K562 (cell line): ENCODE measurements at regions not wholly inside any gene's neighbourhood (a gene's known extent, or its start where the extent isn't known, plus 50 kb on each side); places are given as distances from the start of the nearest gene placed in this dataset.

Experiments
- ATAC-seq: fragments of 200-7000 bp; cut with Tn5 transposase; 3 replicates; pipeline ENCODE4 v1.9.1; 2020; ENCODE audit warnings: moderate library complexity
- BruUV-seq: library from RNA; stranded (reverse); fragments of 400-500 nt; replicated peaks from 2 replicates; lab custom pipeline; 2021; lab: Mats Ljungman, UMichigan
- CTCF ChIA-PET: fragments of 300-600 bp; formaldehyde crosslinking; extraction: SDS; loops from one replicate; lab custom pipeline; 2021; ENCODE audit warnings: low intra/inter-chr PET ratio; lab: Yijun Ruan, JAX
- POLR2A ChIA-PET: fragments of 300-600, 350-650 bp; sonication (Branson Sonifier 250); formaldehyde crosslinking; extraction: SDS; loops from one replicate; lab custom pipeline; 2021; ENCODE audit warnings: antibody characterized with exemption, inconsistent platforms; lab: Yijun Ruan, JAX
- DNase-seq, 4 experiments: peaks; one replicate each; pipeline versions ENCODE4 v3.0.0 to v3.0.0-alpha.2; 2011 to 2018; ENCODE audit warnings: low spot score in 3 of 4, mixed read lengths in 3 of 4; ENCODE audit errors: extremely low read depth in 1 of 4
- FAIRE-seq: peaks from 2 replicates; lab custom pipeline; 2011; peaks lifted over from hg19 to GRCh38; lab: Jason Lieb, UNC
- H2AFZ ChIP-seq: 2 replicates; pipeline ENCODE4 v1.6.0; 2011; ENCODE audit warnings: low read depth, low read length, control low read depth, inconsistent platforms
- H3K27ac ChIP-seq: fragments of 200-600 bp; 3 replicates; pipeline ENCODE4 v1.8.0; 2011; ENCODE audit warnings: low read depth, mild to moderate bottlenecking, control low read depth, inconsistent platforms, low read length, moderate library complexity, mixed read lengths; ENCODE audit errors: extremely low read depth
- H3K27me3 ChIP-seq, 2 experiments: fragments of 300-600 bp in 1 of 2; 2 replicates in 1 of 2; 3 replicates in 1 of 2; pipeline versions ENCODE4 v1.6.0 to v1.8.0; 2011; ENCODE audit warnings: inconsistent platforms in 2 of 2, low read length in 2 of 2, mild to moderate bottlenecking in 1 of 2, mixed read lengths in 1 of 2, moderate library complexity in 1 of 2; ENCODE audit not compliant: control insufficient read depth in 2 of 2, insufficient read depth in 2 of 2
- H3K36me3 ChIP-seq: fragments of 300-600 bp; 3 replicates; pipeline ENCODE4 v1.8.0; 2011; ENCODE audit warnings: mild to moderate bottlenecking, low read length, inconsistent platforms; ENCODE audit not compliant: control insufficient read depth, insufficient read depth
- H3K4me1 ChIP-seq, 2 experiments: fragments of 200-600 bp in 1 of 2; replicated peaks in 1 of 2; 2 replicates in 1 of 2; 3 replicates in 1 of 2; pipeline versions ENCODE4 v1.5.1 to v1.8.0; 2011; ENCODE audit warnings: inconsistent platforms in 2 of 2, low read length in 2 of 2, mild to moderate bottlenecking in 1 of 2, mixed read lengths in 1 of 2, moderate library complexity in 1 of 2; ENCODE audit not compliant: control insufficient read depth in 2 of 2, insufficient read depth in 2 of 2
- H3K4me2 ChIP-seq: 2 replicates; pipeline ENCODE4 v1.6.1; 2011; ENCODE audit warnings: low read length, control low read depth, inconsistent platforms, mixed read lengths; ENCODE audit not compliant: insufficient read depth
- H3K4me3 ChIP-seq: fragments of 200-600 bp; sonication (generic), shearing (Covaris generic); 2 replicates; pipeline ENCODE4 v1.5.1; 2016; ENCODE audit warnings: control low read depth, inconsistent platforms
- H3K79me2 ChIP-seq: fragments of 200-600 bp; 3 replicates; pipeline ENCODE4 v1.8.0; 2011; ENCODE audit warnings: low read length, inconsistent platforms; ENCODE audit not compliant: control insufficient read depth, insufficient read depth
- H3K9ac ChIP-seq, 2 experiments: 2 replicates each; pipeline versions ENCODE4 v1.6.0 to v1.6.1; 2011; ENCODE audit warnings: low read depth in 2 of 2, low read length in 2 of 2, control low read depth in 1 of 2, inconsistent platforms in 1 of 2, mild to moderate bottlenecking in 1 of 2, mixed read lengths in 1 of 2; ENCODE audit not compliant: insufficient read depth in 1 of 2
- H3K9me1 ChIP-seq: one replicate; pipeline ENCODE4 v1.6.0; 2011; ENCODE audit warnings: inconsistent platforms, mild to moderate bottlenecking, low read length, moderate library complexity; ENCODE audit not compliant: control insufficient read depth, insufficient read depth
- H3K9me3 ChIP-seq: replicated peaks from 2 replicates; pipeline ENCODE4 v1.5.1; 2011; ENCODE audit warnings: low read depth, low read length, inconsistent platforms; ENCODE audit not compliant: control insufficient read depth, insufficient read depth
- H4K20me1 ChIP-seq: replicated peaks from 2 replicates; pipeline ENCODE4 v1.6.1; 2011; ENCODE audit warnings: low read length, inconsistent platforms, mixed read lengths; ENCODE audit not compliant: control insufficient read depth, insufficient read depth
- FOXA1 ChIP-seq: fragments of 450-650 bp; IDR thresholded peaks from 2 replicates; pipeline ENCODE4 v1.6.1; 2016; ENCODE audit warnings: mild to moderate bottlenecking, borderline replicate concordance
- FOXJ2 ChIP-seq: fragments of 200-800 bp; sonication (Bioruptor generic); IDR thresholded peaks from 2 replicates; pipeline ENCODE4 v1.6.1; 2016; ENCODE audit warnings: missing genetic modification characterization, missing compliant biosample characterization
- ID3 ChIP-seq, 2 experiments: fragments of 250-450 bp in 1 of 2; fragments of 450-650 bp in 1 of 2; sonication (Bioruptor Pico) in 1 of 2; IDR thresholded peaks; 2 replicates each; pipeline versions ENCODE4 v1.6.1 to v1.8.0; 2016 to 2021; ENCODE audit warnings: mild to moderate bottlenecking in 2 of 2, moderate library complexity in 2 of 2, missing compliant biosample characterization in 1 of 2, missing genetic modification characterization in 1 of 2
- RBM17 ChIP-seq: fragments of 200-400 bp; formaldehyde crosslinking; IDR thresholded peaks from 2 replicates; pipeline ENCODE4 v1.6.1; 2017; ENCODE audit warnings: low read depth, mild to moderate bottlenecking, low read length, borderline replicate concordance
- SMARCA5 ChIP-seq: fragments of 450-650 bp; IDR thresholded peaks from 2 replicates; pipeline ENCODE4 v1.6.1; 2016
- THRB ChIP-seq: fragments of 450-650 bp; formaldehyde crosslinking; conservative IDR thresholded peaks from 2 replicates; pipeline ENCODE4 v1.4.0; 2022; ENCODE audit warnings: mild to moderate bottlenecking, missing genetic modification characterization
- ZNF134 ChIP-seq: fragments of 250-450 bp; sonication (Bioruptor Pico); conservative IDR thresholded peaks from 2 replicates; pipeline ENCODE4 v1.4.0; 2020
- ZNF316 ChIP-seq: fragments of 450-650 bp; IDR thresholded peaks from 2 replicates; pipeline ENCODE4 v1.6.1; 2016
- ZNF780A ChIP-seq: fragments of 250-450 bp; sonication (Bioruptor Pico); IDR thresholded peaks from 2 replicates; pipeline ENCODE4 v1.5.0; 2021; ENCODE audit warnings: mild to moderate bottlenecking
- WGBS: fragments of 100-300 bp; shearing (Covaris generic); methylation state at CpG from one replicate; pipeline ENCODE4 v1.1.6; 2016; ENCODE audit warnings: low coverage, mixed read lengths; ENCODE audit not compliant: insufficient coverage; ENCODE audit errors: missing lambda C conversion rate; 5-methylcytosine and 5-hydroxymethylcytosine counted together
- in situ Hi-C: fragments of 300-500 bp; cut with MboI; formaldehyde crosslinking; loops from 4 replicates; pipeline ENCODE4 v1.15.0; 2018; ENCODE audit warnings: inconsistent platforms, mixed read lengths
- intact Hi-C: fragments of 100-400 bp; cut with micrococcal nuclease; formaldehyde crosslinking; loops from 2 replicates; pipeline ENCODE4 v1.14.2; 2022
- TF ChIP-seq, protein P1 (sequence below), 3 experiments: IDR thresholded peaks in 2 of 3; conservative IDR thresholded peaks in 1 of 3; 2 replicates each; pipeline ENCODE4 v1.5.1; 2011 to 2012; ENCODE audit warnings: low read length in 3 of 3, mild to moderate bottlenecking in 3 of 3, control low read depth in 2 of 3, improper control_type of control experiment in 1 of 3, inconsistent platforms in 1 of 3, low read depth in 1 of 3, mixed read lengths in 1 of 3, moderate library complexity in 1 of 3; ENCODE audit not compliant: insufficient read depth in 2 of 3

- TF ChIP-seq SMARCA5 (no peak), ZNF134 (CRISPR knock-in tag) (no peak), FOXA1 (no peak), RBM17 (no peak)
- TF ChIP-seq, protein P1, sequence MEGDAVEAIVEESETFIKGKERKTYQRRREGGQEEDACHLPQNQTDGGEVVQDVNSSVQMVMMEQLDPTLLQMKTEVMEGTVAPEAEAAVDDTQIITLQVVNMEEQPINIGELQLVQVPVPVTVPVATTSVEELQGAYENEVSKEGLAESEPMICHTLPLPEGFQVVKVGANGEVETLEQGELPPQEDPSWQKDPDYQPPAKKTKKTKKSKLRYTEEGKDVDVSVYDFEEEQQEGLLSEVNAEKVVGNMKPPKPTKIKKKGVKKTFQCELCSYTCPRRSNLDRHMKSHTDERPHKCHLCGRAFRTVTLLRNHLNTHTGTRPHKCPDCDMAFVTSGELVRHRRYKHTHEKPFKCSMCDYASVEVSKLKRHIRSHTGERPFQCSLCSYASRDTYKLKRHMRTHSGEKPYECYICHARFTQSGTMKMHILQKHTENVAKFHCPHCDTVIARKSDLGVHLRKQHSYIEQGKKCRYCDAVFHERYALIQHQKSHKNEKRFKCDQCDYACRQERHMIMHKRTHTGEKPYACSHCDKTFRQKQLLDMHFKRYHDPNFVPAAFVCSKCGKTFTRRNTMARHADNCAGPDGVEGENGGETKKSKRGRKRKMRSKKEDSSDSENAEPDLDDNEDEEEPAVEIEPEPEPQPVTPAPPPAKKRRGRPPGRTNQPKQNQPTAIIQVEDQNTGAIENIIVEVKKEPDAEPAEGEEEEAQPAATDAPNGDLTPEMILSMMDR (IDR thresholded peaks at IDR 0.05 in 2 of 3, conservative IDR thresholded peaks at IDR 0.05 in 1 of 3; ENCODE audit: insufficient read depth in 2 of 3, low read depth in 1 of 3, low read length in 3 of 3) = no peak
Observed at GRCh38 chr2:19416083-19416482, 57.7 kb upstream of the OSR1 start (continued).

- Histone ChIP-seq H3K79me2 (no peaks in the 10 kb centered on the region), H4K20me1 (no peaks in the 10 kb centered on the region), H3K36me3 (no peaks in the 10 kb centered on the region), H3K9me3 (no peaks in the 10 kb centered on the region), H3K9ac (no peak overlapping the region), H3K4me3 (no peak overlapping the region), H3K27me3 (no peaks in the 10 kb centered on the region), H3K4me1 (no peaks in the 10 kb centered on the region), H3K27ac (no peak overlapping the region)
- POLR2A ChIA-PET = no interaction called here
- WGBS = 0% methylated on average over 2 of the region's 2 CpGs
- DNase-seq (no peak), ATAC-seq (no peak), FAIRE-seq (no peak)
- CTCF ChIA-PET = no interaction called here
- in situ Hi-C loops (no loop called here), intact Hi-C loops (no loop called here)
- BruUV-seq = no TSS peak
- no peak for TF ChIP-seq ZNF316
- TF ChIP-seq THRB (CRISPR knock-in tag) = no peak
- no peak for TF ChIP-seq ID3 (CRISPR knock-in tag; IDR thresholded peaks at IDR 0.05)
- TF ChIP-seq ID3 (tag; IDR thresholded peaks at IDR 0.05) = no peak
- no peak for TF ChIP-seq ZNF780A (CRISPR knock-in tag)
- no peak for TF ChIP-seq FOXJ2 (tag)
- TF ChIP-seq, all 486 proteins: peak for 0
- no peak overlapping the region for H2AFZ ChIP-seq
- no peaks in the 10 kb centered on the region for H3K9me1 ChIP-seq
- H3K4me2 ChIP-seq = no peak overlapping the region
Observed at GRCh38 chr2:19409046-19409445, 50.6 kb upstream of the OSR1 start.
